ENCODE measurements at regions not wholly inside any gene's neighbourhood (a gene's known extent, or its start where the extent isn't known, plus 50 kb on each side); places are given as distances from the start of the nearest gene placed in this dataset.

GRCh38 chr3:139870000-139870675 is 64.8 kb upstream of the CLSTN2 start:
- POLR2A ChIA-PET, result no interaction called here

DNA sequence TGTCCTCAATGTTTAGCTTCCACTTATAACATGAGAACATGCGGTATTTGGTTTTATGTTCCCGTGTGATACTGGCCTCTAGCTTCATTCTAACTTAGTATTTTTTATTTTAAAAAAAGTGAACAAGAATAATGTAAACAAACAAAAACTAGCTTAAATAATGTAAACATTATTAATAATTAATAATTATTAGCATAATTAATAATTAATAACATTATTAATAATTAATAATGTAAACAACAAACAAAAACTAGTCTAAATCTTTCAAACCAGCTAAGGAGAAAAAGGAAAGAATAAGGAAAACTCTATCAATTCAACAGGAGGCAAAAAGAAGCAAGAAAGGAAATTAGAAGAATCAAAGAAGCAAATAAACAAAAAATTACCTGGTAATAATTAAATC is 66.2 kb upstream of the CLSTN2 start:
- H3K36me3 ChIP-seq (ENCODE audit: control insufficient read depth in 2 of 2, insufficient read depth in 1 of 2, low read length in 2 of 2), result no peaks in the 10 kb centered on the region
- ChIA-PET CTCF (no interaction called here), POLR2A (no interaction called here)
- no peak overlapping the region for H3K4me3 ChIP-seq (ENCODE audit: low read depth, low read length)
- no peak overlapping the region for H3K27ac ChIP-seq (ENCODE audit: extremely low read depth, low read depth, low read length)
- H3K9me3 ChIP-seq (ENCODE audit: control insufficient read depth, insufficient read depth, low read depth, low read length), result no peaks in the 10 kb centered on the region
- no peaks in the 10 kb centered on the region for H3K4me1 ChIP-seq (ENCODE audit: control insufficient read depth, insufficient read depth, low read length)
- no peak for TF ChIP-seq KLF9 (tag by site-specific recombination; IDR thresholded peaks at IDR 0.05; ENCODE audit: low read depth)
- peak; percentile 40; the same call in 1 of the 2 replicates for TF ChIP-seq BCL11B (tag by site-specific recombination; IDR thresholded peaks at IDR 0.05; ENCODE audit: low read depth)

More at GRCh38 chr3:139870000-139870675, 64.8 kb upstream of the CLSTN2 start:
- Histone ChIP-seq H3K27ac (ENCODE audit: extremely low read depth, low read depth, low read length) (no peak overlapping the region), H3K9me3 (ENCODE audit: control insufficient read depth, insufficient read depth, low read depth, low read length) (no peaks in the 10 kb centered on the region), H3K4me1 (ENCODE audit: control insufficient read depth, insufficient read depth, low read length) (no peaks in the 10 kb centered on the region), H3K36me3 (ENCODE audit: control insufficient read depth in 2 of 2, insufficient read depth in 1 of 2, low read length in 2 of 2) (no peaks in the 10 kb centered on the region), H3K4me3 (ENCODE audit: low read depth, low read length) (no peak overlapping the region)
- CTCF ChIA-PET, result no interaction called here
- TF ChIP-seq ZBTB20 (tag by site-specific recombination; IDR thresholded peaks at IDR 0.05), result no peak
- TF ChIP-seq ZFP3 (tag by site-specific recombination; IDR thresholded peaks at IDR 0.05; ENCODE audit: low read depth), result no peak
- TF ChIP-seq ZBTB7A (tag by site-specific recombination; IDR thresholded peaks at IDR 0.05; ENCODE audit: low read depth), result no peak
- TF ChIP-seq ZSCAN18 (tag by site-specific recombination; IDR thresholded peaks at IDR 0.05), result no peak
- no peak for TF ChIP-seq ZNF350 (tag by site-specific recombination; IDR thresholded peaks at IDR 0.05)
- no peak for TF ChIP-seq SCRT2 (tag by site-specific recombination; IDR thresholded peaks at IDR 0.05)
- no peak for TF ChIP-seq FEZF1 (tag by site-specific recombination; IDR thresholded peaks at IDR 0.05)
- no peak for TF ChIP-seq ZNF426 (tag by site-specific recombination; IDR thresholded peaks at IDR 0.05)
- TF ChIP-seq ZNF24 (tag by site-specific recombination; IDR thresholded peaks at IDR 0.05), result no peak
- no peak for TF ChIP-seq KLF16 (tag by site-specific recombination; IDR thresholded peaks at IDR 0.05)
- no peak for TF ChIP-seq ZNF624 (tag by site-specific recombination; IDR thresholded peaks at IDR 0.05)
- TF ChIP-seq, protein P1, sequence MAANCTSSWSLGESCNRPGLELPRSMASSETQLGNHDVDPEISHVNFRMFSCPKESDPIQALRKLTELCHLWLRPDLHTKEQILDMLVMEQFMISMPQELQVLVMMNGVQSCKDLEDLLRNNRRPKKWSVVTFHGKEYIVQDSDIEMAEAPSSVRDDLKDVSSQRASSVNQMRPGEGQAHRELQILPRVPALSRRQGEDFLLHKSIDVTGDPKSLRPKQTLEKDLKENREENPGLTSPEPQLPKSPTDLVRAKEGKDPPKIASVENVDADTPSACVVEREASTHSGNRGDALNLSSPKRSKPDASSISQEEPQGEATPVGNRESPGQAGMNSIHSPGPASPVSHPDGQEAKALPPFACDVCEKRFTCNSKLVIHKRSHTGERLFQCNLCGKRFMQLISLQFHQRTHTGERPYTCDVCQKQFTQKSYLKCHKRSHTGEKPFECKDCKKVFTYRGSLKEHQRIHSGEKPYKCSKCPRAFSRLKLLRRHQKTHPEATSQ (tag by site-specific recombination; IDR thresholded peaks at IDR 0.05), result no peak
- TF ChIP-seq IKZF3 (tag by site-specific recombination; IDR thresholded peaks at IDR 0.05), result no peak
- TF ChIP-seq ZFP41 (tag by site-specific recombination; IDR thresholded peaks at IDR 0.05; ENCODE audit: borderline replicate concordance), result no peak
- TF ChIP-seq ZNF140 (tag by site-specific recombination; IDR thresholded peaks at IDR 0.05), result no peak
- no peak for TF ChIP-seq ZNF621 (tag by site-specific recombination; IDR thresholded peaks at IDR 0.05)
- TF ChIP-seq ZNF423 (tag by site-specific recombination; IDR thresholded peaks at IDR 0.05), result no peak

GRCh38 chr3:139848660-139849059 is 86.3 kb upstream of the CLSTN2 start:
- CTCF ChIA-PET, result no interaction called here
- H3K36me3 ChIP-seq (ENCODE audit: control insufficient read depth in 2 of 2, insufficient read depth in 1 of 2, low read length in 2 of 2), result no peaks in the 10 kb centered on the region
- no peaks in the 10 kb centered on the region for H3K4me1 ChIP-seq (ENCODE audit: control insufficient read depth, insufficient read depth, low read length)
- H3K27ac ChIP-seq (ENCODE audit: extremely low read depth, low read depth, low read length), result no peak overlapping the region
- H3K4me3 ChIP-seq (ENCODE audit: low read depth, low read length), result no peak overlapping the region
- TF ChIP-seq ZNF571 (tag by site-specific recombination; IDR thresholded peaks at IDR 0.05), result no peak
- TF ChIP-seq ZNF16 (tag by site-specific recombination; IDR thresholded peaks at IDR 0.05; ENCODE audit: low read depth), result no peak
- TF ChIP-seq ZNF214 (tag by site-specific recombination; IDR thresholded peaks at IDR 0.05; ENCODE audit: borderline replicate concordance), result no peak
- TF ChIP-seq ZNF830 (tag by site-specific recombination; IDR thresholded peaks at IDR 0.05; ENCODE audit: low read depth), result no peak
- TF ChIP-seq ZNF624 (tag by site-specific recombination; IDR thresholded peaks at IDR 0.05), result no peak
- TF ChIP-seq ZNF416 (tag by site-specific recombination; IDR thresholded peaks at IDR 0.05), result no peak
- TF ChIP-seq KLF10 (tag by site-specific recombination; IDR thresholded peaks at IDR 0.05), result no peak
- TF ChIP-seq ZNF221 (tag by site-specific recombination; IDR thresholded peaks at IDR 0.05; ENCODE audit: borderline replicate concordance), result no peak
- H3K9me3 ChIP-seq (ENCODE audit: control insufficient read depth, insufficient read depth, low read depth, low read length), result no peaks in the 10 kb centered on the region
- POLR2A ChIA-PET, result no interaction called here

All from HEK293 (cell line).